ENCODE measurements at regions not wholly inside any gene's neighbourhood (a gene's known extent, or its start where the extent isn't known, plus 50 kb on each side); places are given as distances from the start of the nearest gene placed in this dataset.

DNA sequence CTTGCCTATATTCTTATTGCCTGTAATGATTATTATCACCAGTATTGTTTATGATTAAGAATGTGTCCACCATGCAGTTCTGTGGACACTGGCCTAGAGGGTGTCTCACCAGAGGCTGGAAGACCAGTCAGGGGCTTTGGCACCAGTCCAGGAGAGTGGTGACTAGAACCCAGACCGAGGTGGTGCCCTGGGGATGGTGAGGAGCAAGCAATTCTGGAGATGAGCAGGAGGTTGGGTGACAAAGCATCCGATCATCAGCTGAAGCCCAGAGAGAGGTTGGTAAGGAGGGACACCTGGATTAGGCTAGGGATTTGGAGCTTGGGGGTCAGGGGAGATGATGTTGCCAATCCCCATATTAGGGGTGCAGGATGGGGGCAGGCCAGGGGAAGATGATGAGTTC lies 124.4 kb downstream of the EMX2 start:
- Histone ChIP-seq H3K27me3 (no peaks in the 10 kb centered on the region), H3K4me3 (no peak overlapping the region), H3K4me1 (no peaks in the 10 kb centered on the region), H3K9ac (ENCODE audit: low read depth in 2 of 2, low read length in 2 of 2) (no peak overlapping the region), H3K36me3 (no peaks in the 10 kb centered on the region), H3K27ac (no peak overlapping the region), H3K9me3 (no peaks in the 10 kb centered on the region)
- TF ChIP-seq, protein P1, sequence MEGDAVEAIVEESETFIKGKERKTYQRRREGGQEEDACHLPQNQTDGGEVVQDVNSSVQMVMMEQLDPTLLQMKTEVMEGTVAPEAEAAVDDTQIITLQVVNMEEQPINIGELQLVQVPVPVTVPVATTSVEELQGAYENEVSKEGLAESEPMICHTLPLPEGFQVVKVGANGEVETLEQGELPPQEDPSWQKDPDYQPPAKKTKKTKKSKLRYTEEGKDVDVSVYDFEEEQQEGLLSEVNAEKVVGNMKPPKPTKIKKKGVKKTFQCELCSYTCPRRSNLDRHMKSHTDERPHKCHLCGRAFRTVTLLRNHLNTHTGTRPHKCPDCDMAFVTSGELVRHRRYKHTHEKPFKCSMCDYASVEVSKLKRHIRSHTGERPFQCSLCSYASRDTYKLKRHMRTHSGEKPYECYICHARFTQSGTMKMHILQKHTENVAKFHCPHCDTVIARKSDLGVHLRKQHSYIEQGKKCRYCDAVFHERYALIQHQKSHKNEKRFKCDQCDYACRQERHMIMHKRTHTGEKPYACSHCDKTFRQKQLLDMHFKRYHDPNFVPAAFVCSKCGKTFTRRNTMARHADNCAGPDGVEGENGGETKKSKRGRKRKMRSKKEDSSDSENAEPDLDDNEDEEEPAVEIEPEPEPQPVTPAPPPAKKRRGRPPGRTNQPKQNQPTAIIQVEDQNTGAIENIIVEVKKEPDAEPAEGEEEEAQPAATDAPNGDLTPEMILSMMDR (IDR thresholded peaks at IDR 0.05): no peak
- intact Hi-C loops (cut with DNase I): no loop called here
- no peak for DNase-seq

DNA sequence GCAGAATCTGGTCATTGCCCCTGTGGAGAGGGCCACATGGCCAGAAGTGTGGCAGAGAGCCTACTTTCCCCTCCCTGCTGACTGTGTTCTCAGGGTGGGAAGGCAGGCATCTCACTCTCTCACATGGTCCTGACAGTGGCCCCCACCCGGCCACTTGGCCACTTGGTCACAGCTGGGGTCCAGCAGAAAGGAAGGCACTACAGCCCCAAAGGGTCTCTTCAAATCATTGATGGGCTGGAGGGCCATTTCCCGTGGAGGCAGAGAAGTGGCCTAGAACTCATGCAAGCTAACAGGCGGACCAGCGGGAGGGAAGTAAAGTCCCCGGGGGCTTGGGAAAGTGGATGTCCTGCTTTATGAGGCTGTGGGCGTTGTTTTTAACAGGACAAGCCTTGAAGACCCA lies 125.3 kb downstream of the EMX2 start:
- no peaks in the 10 kb centered on the region for H3K36me3 ChIP-seq
- H3K27ac ChIP-seq: no peak overlapping the region
- H3K9me3 ChIP-seq: no peaks in the 10 kb centered on the region
- H3K4me1 ChIP-seq: no peaks in the 10 kb centered on the region
- DNase-seq: no peak
- H3K27me3 ChIP-seq: no peaks in the 10 kb centered on the region
- H3K9ac ChIP-seq (ENCODE audit: low read depth in 2 of 2, low read length in 2 of 2): no peak overlapping the region
- intact Hi-C loops (cut with DNase I): no loop called here
- TF ChIP-seq, protein P1 (IDR thresholded peaks at IDR 0.05): no peak
- no peak overlapping the region for H3K4me3 ChIP-seq

DNA sequence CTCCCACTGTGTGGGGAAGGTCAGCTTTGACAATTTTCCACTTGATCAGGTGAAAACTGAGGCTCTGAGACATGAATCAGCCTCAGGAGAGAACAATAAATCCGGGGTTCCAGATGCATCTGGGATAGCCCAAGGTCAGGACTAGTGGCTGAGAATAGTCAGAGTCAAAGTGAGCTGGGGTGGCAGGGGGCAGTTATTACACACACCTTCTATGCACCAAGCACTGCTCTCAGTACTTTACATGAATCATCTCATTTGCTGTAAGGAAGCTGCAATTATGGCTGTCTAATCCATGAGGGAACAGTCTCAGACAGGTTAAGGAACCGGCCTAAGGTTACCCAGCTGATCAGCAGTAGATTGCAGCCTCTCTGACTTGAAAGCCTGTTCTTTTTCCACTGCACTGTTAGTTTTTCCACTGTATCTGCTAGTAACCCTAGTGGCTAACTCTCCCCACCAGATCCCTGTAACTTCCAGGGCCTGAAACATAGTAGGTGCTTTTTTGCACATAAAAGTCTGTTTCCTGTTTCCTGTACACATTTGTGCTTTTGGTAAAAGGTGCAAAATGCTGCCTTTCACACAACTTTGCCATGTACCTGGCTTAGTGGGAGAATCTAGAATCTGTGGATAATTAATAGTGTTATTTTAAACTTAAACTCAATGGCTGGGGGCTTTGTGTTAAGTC lies 125.9 kb downstream of the EMX2 start:
- TF ChIP-seq, protein P1 (IDR thresholded peaks at IDR 0.05): no peak
- intact Hi-C loops (cut with DNase I): no loop called here
- Histone ChIP-seq H3K9ac (ENCODE audit: low read depth in 2 of 2, low read length in 2 of 2) (no peak overlapping the region), H3K36me3 (no peaks in the 10 kb centered on the region), H3K27ac (no peak overlapping the region), H3K27me3 (no peaks in the 10 kb centered on the region), H3K9me3 (no peaks in the 10 kb centered on the region), H3K4me3 (no peak overlapping the region), H3K4me1 (no peaks in the 10 kb centered on the region)
- DNase-seq: no peak

DNA sequence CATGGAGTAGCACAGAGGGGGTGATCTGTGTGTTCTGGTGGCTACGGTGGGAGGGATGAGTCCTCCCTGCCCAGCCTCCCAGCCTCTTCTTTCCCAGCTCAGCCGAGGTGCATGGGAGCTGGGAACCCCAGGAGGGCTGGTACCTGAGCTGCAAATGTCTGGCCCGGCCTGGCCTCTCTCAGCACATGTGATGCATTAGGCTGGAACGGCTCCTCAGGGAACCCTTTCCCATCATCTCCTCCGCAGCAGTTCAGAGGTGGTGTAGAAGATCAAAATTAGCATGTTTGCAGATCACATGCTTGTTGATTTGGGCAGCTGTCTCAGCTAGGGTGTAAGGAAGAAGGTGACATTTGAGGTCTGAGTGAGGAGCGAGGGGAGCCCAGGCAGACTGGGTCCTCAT lies 126.6 kb downstream of the EMX2 start:
- DNase-seq: no peak
- Histone ChIP-seq H3K9me3 (no peaks in the 10 kb centered on the region), H3K27ac (no peak overlapping the region), H3K27me3 (no peaks in the 10 kb centered on the region), H3K36me3 (no peaks in the 10 kb centered on the region), H3K4me1 (no peaks in the 10 kb centered on the region), H3K9ac (ENCODE audit: low read depth in 2 of 2, low read length in 2 of 2) (no peak overlapping the region), H3K4me3 (no peak overlapping the region)
- TF ChIP-seq, protein P1 (IDR thresholded peaks at IDR 0.05): no peak
- intact Hi-C loops (cut with DNase I): no loop called here

DNA sequence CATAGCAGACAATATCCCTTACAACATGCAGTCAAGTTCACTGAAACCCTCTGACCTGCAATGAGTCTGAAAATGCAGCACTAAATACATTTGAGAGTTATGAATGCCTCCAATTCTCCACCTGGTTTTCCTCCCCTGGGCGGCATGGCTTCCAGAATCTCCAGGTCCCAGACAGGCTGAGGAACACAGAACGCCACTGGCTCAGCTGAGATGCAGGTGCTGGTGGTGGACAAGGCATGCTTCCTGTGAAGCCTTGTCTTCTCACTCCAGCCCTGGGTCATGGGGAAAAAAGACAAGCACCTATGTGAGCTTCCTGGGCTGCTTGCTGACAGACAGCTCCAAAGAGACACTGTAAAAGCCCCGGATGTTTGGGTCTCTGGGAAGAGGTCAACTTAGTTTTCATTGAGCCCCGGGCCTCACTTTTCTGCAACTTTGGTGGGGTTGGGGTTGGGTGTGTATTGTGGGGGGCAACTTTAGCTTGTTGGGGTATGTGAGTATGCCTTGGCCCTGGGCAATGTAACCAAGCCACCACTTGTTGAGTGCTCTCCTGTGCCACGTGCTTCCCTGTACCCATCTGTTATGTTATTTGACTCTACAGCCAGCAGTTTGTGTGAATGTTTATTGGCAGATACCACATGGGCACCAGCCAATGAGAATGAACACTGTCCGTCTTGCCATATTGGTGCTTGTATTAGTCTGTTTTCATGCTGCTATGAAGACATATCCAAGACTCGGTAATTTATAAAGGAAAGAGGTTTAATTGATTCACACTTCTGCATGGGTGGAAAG lies 127.8 kb downstream of the EMX2 start:
- Histone ChIP-seq H3K9me3 (no peaks in the 10 kb centered on the region), H3K27me3 (no peaks in the 10 kb centered on the region), H3K9ac (ENCODE audit: low read depth in 2 of 2, low read length in 2 of 2) (no peak overlapping the region), H3K27ac (no peak overlapping the region), H3K4me3 (no peak overlapping the region), H3K4me1 (no peaks in the 10 kb centered on the region), H3K36me3 (no peaks in the 10 kb centered on the region)
- DNase-seq: no peak
- intact Hi-C loops (cut with DNase I): no loop called here
- TF ChIP-seq, protein P1 (IDR thresholded peaks at IDR 0.05): no peak

Measured in colonic mucosa (tissue), 4 donors.